ENCODE measurements at regions not wholly inside any gene's neighbourhood (a gene's known extent, or its start where the extent isn't known, plus 50 kb on each side); places are given as distances from the start of the nearest gene placed in this dataset.

- TF ChIP-seq, protein P1, sequence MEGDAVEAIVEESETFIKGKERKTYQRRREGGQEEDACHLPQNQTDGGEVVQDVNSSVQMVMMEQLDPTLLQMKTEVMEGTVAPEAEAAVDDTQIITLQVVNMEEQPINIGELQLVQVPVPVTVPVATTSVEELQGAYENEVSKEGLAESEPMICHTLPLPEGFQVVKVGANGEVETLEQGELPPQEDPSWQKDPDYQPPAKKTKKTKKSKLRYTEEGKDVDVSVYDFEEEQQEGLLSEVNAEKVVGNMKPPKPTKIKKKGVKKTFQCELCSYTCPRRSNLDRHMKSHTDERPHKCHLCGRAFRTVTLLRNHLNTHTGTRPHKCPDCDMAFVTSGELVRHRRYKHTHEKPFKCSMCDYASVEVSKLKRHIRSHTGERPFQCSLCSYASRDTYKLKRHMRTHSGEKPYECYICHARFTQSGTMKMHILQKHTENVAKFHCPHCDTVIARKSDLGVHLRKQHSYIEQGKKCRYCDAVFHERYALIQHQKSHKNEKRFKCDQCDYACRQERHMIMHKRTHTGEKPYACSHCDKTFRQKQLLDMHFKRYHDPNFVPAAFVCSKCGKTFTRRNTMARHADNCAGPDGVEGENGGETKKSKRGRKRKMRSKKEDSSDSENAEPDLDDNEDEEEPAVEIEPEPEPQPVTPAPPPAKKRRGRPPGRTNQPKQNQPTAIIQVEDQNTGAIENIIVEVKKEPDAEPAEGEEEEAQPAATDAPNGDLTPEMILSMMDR (conservative IDR thresholded peaks at IDR 0.05), result no peak
- no peak overlapping the region for H3K27ac ChIP-seq
Measured at GRCh38 chr18:41165625-41166024, 789.4 kb upstream of the PIK3C3 start.

- no peak overlapping the region for H3K27ac ChIP-seq
- TF ChIP-seq, protein P1 (conservative IDR thresholded peaks at IDR 0.05), result no peak
Measured at GRCh38 chr18:41162781-41163180, 792.3 kb upstream of the PIK3C3 start.

- H3K27ac ChIP-seq, result no peak overlapping the region
- TF ChIP-seq, protein P1 (conservative IDR thresholded peaks at IDR 0.05), result no peak
Measured at GRCh38 chr18:41162191-41162590, 792.8 kb upstream of the PIK3C3 start.

DNA sequence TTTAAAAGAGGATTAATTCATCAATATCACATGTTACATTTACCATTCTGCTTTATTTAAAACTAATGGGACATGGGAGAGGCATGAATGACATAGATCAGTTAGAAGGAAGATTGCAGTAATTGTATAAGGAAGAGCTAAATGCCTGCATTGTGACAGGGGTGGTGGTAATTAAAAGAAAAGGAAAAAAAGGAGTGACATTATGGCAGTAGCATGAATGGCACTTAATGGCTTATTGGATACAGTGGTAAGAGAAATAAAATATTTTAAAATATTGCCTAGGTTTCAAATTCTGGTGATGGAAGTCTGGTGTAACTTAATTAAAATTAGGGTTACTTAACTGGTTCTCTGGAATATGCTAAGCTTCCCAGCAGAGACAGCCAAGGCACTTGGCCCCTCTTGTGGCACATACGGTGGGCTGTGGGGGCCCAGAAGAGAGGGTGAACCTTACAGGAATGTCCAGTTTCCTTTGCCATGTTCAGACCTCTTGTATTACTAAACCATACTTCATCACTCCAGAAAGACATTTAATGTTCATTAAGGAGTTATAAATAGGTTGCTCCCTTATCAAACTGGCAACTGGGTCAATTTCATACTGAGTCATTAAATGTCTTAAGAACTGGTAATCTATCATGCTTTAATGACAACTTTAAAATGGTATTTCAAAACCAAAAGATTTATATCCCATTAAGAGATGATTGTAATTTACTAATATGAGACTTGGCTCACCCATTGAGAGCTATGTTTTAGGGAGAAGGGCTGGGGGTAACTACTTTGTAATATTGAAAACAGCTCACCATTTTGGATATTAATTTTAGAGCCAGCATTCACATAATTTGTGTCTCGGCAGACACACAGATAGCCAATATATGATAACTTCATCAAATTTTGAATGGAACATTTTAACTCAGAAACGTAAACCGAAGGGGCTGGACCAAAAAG is 798.9 kb upstream of the PIK3C3 start:
- no peak overlapping the region for H3K27ac ChIP-seq
- TF ChIP-seq, protein P1 (conservative IDR thresholded peaks at IDR 0.05), result no peak

- TF ChIP-seq, protein P1 (conservative IDR thresholded peaks at IDR 0.05), result no peak
Measured at GRCh38 chr18:41155025-41155424, 800.0 kb upstream of the PIK3C3 start.

DNA sequence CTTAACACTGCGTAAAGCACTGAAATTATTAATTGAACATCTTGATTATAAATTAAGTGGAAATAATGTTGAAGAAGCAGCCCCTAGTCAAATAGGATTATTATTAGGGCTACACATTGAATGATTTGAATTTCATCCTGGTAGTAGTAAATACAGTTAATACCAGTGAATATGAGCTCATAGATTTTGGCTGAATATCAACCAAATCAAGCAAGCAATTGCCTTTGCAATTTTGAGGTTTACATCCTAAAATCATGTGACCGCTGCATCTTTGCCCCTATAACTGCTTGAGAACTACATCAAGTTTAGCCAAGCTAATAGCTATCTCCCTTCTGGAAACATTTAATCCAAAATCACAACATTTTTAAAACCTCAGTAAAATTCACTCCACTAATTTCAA is 801.2 kb upstream of the PIK3C3 start:
- no peak overlapping the region for H3K27ac ChIP-seq
- TF ChIP-seq, protein P1 (conservative IDR thresholded peaks at IDR 0.05), result no peak

More at GRCh38 chr18:41155025-41155424, 800.0 kb upstream of the PIK3C3 start:
- H3K27ac ChIP-seq, result no peak overlapping the region

DNA sequence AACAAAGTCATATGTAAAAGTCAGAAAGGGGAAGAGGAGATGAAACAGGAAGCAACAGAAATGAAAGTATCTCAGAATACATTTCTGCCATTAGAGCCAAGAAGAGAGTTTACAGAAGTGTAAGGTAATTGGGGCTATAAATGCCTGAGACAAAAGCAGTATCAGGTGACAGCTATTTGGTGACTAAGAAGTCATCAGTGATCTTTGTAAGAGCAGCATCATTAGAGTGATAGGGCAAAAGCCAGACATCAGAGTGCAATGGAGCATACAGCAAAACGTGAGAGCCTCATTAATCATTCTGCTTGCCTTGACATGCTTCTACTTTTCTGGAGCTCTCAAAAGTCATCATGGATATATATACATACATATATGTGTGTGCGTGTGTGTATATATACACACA is 804.7 kb upstream of the PIK3C3 start:
- TF ChIP-seq, protein P1 (conservative IDR thresholded peaks at IDR 0.05), result no peak
- no peak overlapping the region for H3K27ac ChIP-seq

All from VCaP (cell line).